ENCODE measurements at regions not wholly inside any gene's neighbourhood (a gene's known extent, or its start where the extent isn't known, plus 50 kb on each side); places are given as distances from the start of the nearest gene placed in this dataset.

DNA sequence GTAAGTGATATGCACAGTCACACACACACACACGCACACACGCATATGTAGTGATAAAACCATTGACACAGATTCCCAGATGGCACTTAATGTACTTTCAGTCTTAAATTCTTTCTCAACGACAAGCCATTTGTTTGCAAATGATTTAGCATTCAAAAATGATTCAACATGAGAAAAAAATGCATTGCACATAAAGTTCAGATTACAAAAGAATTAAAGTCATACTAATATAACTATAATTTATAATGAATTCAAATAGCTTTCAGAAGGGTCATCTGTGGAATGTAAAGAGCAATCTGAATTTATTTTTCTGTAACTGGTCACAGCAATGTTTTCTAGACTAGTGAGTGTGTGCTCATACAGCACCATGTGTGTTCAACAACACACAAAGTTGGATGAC, 521.6 kb upstream of the ZNF337 start:
- Histone ChIP-seq H3F3A (ENCODE audit: low read depth) (no peaks in the 10 kb centered on the region), H3K4me2 (ENCODE audit: low read depth, low read length, poor library complexity, severe bottlenecking) (no peak overlapping the region), H3K4me1 (ENCODE audit: insufficient read depth, low read length, poor library complexity, severe bottlenecking) (no peaks in the 10 kb centered on the region), H4K20me1 (ENCODE audit: insufficient read depth, low read length, poor library complexity, severe bottlenecking) (no peaks in the 10 kb centered on the region), H3K36me3 (ENCODE audit: insufficient read depth, low read length) (no peaks in the 10 kb centered on the region), H3K9ac (ENCODE audit: low read depth, low read length, poor library complexity, severe bottlenecking) (no peak overlapping the region), H3K9me3 (ENCODE audit: insufficient read depth, low read depth, low read length) (no peaks in the 10 kb centered on the region), H3K79me2 (ENCODE audit: insufficient read depth, low read length) (no peaks in the 10 kb centered on the region), H3K4me3 (ENCODE audit: low read length, poor library complexity, severe bottlenecking) (no peak overlapping the region), H3K9me2 (replicated peaks; ENCODE audit: low read depth, low read length) (no peaks in the 10 kb centered on the region), H2AFZ (ENCODE audit: low read length) (no peak overlapping the region), H3K27me3 (ENCODE audit: insufficient read depth, low read length, poor library complexity, severe bottlenecking) (no peaks in the 10 kb centered on the region)
- TF ChIP-seq, protein P1, sequence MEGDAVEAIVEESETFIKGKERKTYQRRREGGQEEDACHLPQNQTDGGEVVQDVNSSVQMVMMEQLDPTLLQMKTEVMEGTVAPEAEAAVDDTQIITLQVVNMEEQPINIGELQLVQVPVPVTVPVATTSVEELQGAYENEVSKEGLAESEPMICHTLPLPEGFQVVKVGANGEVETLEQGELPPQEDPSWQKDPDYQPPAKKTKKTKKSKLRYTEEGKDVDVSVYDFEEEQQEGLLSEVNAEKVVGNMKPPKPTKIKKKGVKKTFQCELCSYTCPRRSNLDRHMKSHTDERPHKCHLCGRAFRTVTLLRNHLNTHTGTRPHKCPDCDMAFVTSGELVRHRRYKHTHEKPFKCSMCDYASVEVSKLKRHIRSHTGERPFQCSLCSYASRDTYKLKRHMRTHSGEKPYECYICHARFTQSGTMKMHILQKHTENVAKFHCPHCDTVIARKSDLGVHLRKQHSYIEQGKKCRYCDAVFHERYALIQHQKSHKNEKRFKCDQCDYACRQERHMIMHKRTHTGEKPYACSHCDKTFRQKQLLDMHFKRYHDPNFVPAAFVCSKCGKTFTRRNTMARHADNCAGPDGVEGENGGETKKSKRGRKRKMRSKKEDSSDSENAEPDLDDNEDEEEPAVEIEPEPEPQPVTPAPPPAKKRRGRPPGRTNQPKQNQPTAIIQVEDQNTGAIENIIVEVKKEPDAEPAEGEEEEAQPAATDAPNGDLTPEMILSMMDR (conservative IDR thresholded peaks at IDR 0.05; ENCODE audit: low read length): no peak
- no peak for TF ChIP-seq EZH2phosphoT487 (IDR thresholded peaks at IDR 0.05; ENCODE audit: borderline replicate concordance)

DNA sequence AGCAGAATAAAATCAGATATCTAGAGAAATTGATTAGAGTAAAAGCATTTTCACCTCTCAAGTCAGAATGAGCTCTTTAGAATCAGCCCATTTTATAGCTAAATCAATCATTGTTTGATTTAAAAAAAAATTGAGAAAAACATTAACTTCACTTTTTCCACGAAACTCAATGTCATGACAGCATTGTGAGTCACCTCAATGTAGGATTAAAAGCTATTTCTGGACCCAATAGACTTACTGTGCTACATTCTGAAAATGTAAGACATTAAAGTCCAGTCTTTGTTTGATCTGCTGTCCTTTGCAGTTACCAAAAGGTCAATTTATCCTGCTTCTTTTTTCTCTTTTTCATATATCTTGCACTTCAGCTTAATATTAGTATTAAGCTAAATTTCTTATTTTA, 519.4 kb upstream of the ZNF337 start:
- Histone ChIP-seq H3K9ac (ENCODE audit: low read depth, low read length, poor library complexity, severe bottlenecking) (no peak overlapping the region), H3K36me3 (ENCODE audit: insufficient read depth, low read length) (no peaks in the 10 kb centered on the region), H3F3A (ENCODE audit: low read depth) (no peaks in the 10 kb centered on the region), H3K4me3 (ENCODE audit: low read length, poor library complexity, severe bottlenecking) (no peak overlapping the region), H3K79me2 (ENCODE audit: insufficient read depth, low read length) (no peaks in the 10 kb centered on the region), H3K9me2 (replicated peaks; ENCODE audit: low read depth, low read length) (no peaks in the 10 kb centered on the region), H3K9me3 (ENCODE audit: insufficient read depth, low read depth, low read length) (no peaks in the 10 kb centered on the region), H3K4me2 (ENCODE audit: low read depth, low read length, poor library complexity, severe bottlenecking) (no peak overlapping the region), H3K4me1 (ENCODE audit: insufficient read depth, low read length, poor library complexity, severe bottlenecking) (no peaks in the 10 kb centered on the region), H3K27me3 (ENCODE audit: insufficient read depth, low read length, poor library complexity, severe bottlenecking) (no peaks in the 10 kb centered on the region), H2AFZ (ENCODE audit: low read length) (no peak overlapping the region), H4K20me1 (ENCODE audit: insufficient read depth, low read length, poor library complexity, severe bottlenecking) (no peaks in the 10 kb centered on the region)
- TF ChIP-seq, protein P1 (conservative IDR thresholded peaks at IDR 0.05; ENCODE audit: low read length): no peak
- TF ChIP-seq EZH2phosphoT487 (IDR thresholded peaks at IDR 0.05; ENCODE audit: borderline replicate concordance): no peak

DNA sequence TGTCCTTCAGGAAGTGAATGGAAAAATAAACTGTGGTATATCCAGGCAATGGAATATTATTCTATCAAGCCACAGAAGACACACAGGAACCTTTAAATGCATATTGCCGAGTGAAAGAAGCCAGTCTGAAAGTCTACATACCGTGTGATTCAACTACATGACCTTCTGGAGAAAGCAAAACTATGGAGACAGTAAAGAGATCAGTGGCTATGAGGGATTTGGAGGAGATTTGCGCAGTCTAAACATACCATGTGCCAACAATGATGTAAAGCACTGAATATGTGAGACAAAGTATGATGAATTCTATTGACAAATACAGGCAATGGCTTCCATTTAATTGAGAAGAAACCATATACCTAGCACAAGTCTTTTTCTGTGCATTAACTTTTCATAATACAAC, 518.3 kb upstream of the ZNF337 start:
- Histone ChIP-seq H3K9ac (ENCODE audit: low read depth, low read length, poor library complexity, severe bottlenecking) (no peak overlapping the region), H3K36me3 (ENCODE audit: insufficient read depth, low read length) (no peaks in the 10 kb centered on the region), H2AFZ (ENCODE audit: low read length) (no peak overlapping the region), H3K4me1 (ENCODE audit: insufficient read depth, low read length, poor library complexity, severe bottlenecking) (no peaks in the 10 kb centered on the region), H3F3A (ENCODE audit: low read depth) (no peaks in the 10 kb centered on the region), H3K9me2 (replicated peaks; ENCODE audit: low read depth, low read length) (no peaks in the 10 kb centered on the region), H3K27me3 (ENCODE audit: insufficient read depth, low read length, poor library complexity, severe bottlenecking) (no peaks in the 10 kb centered on the region), H3K79me2 (ENCODE audit: insufficient read depth, low read length) (no peaks in the 10 kb centered on the region), H3K4me2 (ENCODE audit: low read depth, low read length, poor library complexity, severe bottlenecking) (no peak overlapping the region), H3K4me3 (ENCODE audit: low read length, poor library complexity, severe bottlenecking) (no peak overlapping the region), H3K9me3 (ENCODE audit: insufficient read depth, low read depth, low read length) (no peaks in the 10 kb centered on the region), H4K20me1 (ENCODE audit: insufficient read depth, low read length, poor library complexity, severe bottlenecking) (no peaks in the 10 kb centered on the region)
- no peak for TF ChIP-seq EZH2phosphoT487 (IDR thresholded peaks at IDR 0.05; ENCODE audit: borderline replicate concordance)
- TF ChIP-seq, protein P1 (conservative IDR thresholded peaks at IDR 0.05; ENCODE audit: low read length): no peak

Data from Loucy (cell line).